Mammary epithelial cell (primary cell): ENCODE measurements at regions not wholly inside any gene's neighbourhood (a gene's known extent, or its start where the extent isn't known, plus 50 kb on each side); places are given as distances from the start of the nearest gene placed in this dataset.

ENCODE experiments used
- CTCF ChIP-seq, 2 donors: IDR thresholded peaks in 1 of 2; conservative IDR thresholded peaks in 1 of 2; 2 replicates each; pipeline ENCODE4 v1.5.1; 2011 to 2012; ENCODE audit warnings: inconsistent platforms in 2 of 2, low read length in 2 of 2, mild to moderate bottlenecking in 2 of 2, control low read depth in 1 of 2, low read depth in 1 of 2; ENCODE audit not compliant: insufficient read depth in 1 of 2; ENCODE audit errors: extremely low read depth in 1 of 2
- EZH2 ChIP-seq: IDR thresholded peaks from 2 replicates; pipeline ENCODE4 v1.6.1; 2012; ENCODE audit warnings: low read length, inconsistent platforms, borderline replicate concordance

DNA sequence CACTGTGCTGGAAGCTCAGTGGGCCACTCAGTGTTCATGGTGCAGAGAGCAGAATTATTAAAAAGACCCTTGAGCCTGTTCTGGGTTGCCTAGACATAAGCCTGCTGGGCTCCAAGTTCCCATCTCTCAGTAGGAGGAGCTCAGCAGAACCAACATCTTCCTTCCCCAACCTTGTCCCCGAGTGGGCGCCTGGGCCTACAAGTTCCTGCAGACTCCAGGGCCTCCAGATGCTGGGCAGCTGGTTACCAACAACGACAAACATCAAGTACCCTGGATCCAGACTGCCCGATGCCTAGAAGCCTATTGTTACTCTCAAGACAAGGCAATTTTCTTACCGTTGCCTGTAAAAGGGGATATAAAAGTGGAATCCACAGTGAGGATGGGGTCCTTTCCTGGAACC lies 214.2 kb downstream of the HAUS1 start:
- TF ChIP-seq CTCF (conservative IDR thresholded peaks at IDR 0.05 in 1 of 2, IDR thresholded peaks at IDR 0.05 in 1 of 2; ENCODE audit: extremely low read depth in 1 of 2, insufficient read depth in 1 of 2, low read depth in 1 of 2, low read length in 2 of 2), result no peak
- TF ChIP-seq EZH2, result no peak
